GM12864 (cell line): ENCODE measurements at regions not wholly inside any gene's neighbourhood (a gene's known extent, or its start where the extent isn't known, plus 50 kb on each side); places are given as distances from the start of the nearest gene placed in this dataset.

Source experiments
- DNase-seq: peaks from one replicate; pipeline ENCODE4 v3.0.0-alpha.2; 2011; ENCODE audit warnings: low read depth
- H3K4me3 ChIP-seq: 2 replicates; pipeline ENCODE4 v1.5.1; 2011; ENCODE audit warnings: mild to moderate bottlenecking, low read depth, low read length, control low read depth
- TF ChIP-seq, protein P1 (sequence below): IDR thresholded peaks from 2 replicates; pipeline ENCODE4 v1.5.1; 2011; ENCODE audit warnings: low read depth, mild to moderate bottlenecking, moderate library complexity, low read length, control low read depth, inconsistent platforms; ENCODE audit errors: missing control alignments

DNA sequence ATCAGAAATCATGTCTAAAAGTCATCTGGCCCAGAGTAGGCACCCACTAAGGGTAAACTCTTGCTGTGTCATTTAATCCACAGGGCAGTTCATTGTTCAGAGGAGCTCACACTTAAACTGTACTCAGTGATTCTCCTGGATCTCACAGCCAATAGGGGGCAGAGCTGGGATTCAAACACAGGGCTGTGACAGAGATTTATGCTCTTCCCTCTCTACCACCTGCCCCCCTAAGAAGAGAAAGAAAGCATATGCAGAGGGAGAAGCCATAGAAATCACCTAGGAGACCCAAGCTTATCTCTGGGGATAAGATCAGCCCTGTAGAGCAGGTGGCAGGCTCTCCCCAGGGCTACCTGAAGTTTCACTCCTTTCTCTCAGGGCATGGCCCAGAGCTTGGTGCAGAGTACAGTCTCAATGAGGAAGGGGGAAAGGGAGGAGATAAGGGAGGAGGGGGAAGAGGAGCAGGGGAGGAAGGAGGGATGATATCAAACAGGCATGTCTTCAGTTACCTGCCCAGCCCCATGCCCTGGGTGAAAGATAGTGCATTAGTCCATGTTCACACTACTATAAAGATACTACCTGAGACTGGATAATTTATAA is 51.8 kb upstream of the ADPGK start:
- DNase-seq, result no peak
- TF ChIP-seq, protein P1, sequence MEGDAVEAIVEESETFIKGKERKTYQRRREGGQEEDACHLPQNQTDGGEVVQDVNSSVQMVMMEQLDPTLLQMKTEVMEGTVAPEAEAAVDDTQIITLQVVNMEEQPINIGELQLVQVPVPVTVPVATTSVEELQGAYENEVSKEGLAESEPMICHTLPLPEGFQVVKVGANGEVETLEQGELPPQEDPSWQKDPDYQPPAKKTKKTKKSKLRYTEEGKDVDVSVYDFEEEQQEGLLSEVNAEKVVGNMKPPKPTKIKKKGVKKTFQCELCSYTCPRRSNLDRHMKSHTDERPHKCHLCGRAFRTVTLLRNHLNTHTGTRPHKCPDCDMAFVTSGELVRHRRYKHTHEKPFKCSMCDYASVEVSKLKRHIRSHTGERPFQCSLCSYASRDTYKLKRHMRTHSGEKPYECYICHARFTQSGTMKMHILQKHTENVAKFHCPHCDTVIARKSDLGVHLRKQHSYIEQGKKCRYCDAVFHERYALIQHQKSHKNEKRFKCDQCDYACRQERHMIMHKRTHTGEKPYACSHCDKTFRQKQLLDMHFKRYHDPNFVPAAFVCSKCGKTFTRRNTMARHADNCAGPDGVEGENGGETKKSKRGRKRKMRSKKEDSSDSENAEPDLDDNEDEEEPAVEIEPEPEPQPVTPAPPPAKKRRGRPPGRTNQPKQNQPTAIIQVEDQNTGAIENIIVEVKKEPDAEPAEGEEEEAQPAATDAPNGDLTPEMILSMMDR, result peak; percentile 14

DNA sequence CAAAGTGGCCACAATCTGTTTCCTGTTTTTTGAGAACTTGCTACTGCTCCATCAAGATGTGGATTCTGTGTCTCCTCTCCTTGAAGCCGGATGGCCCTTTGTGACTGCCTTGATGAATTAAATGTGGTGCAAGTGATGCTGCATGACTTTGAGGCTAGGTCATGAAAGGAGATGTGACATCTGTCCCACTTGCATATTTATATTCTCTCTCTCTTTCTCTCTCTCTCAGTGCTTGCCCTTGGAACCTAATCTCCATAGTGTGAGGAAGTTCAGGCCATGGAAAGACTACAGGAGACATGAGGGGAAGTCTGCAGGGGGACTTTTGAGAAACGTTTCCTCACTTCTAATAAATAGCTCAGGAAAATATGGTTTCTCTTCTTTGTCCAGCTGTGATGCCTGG is 50.0 kb upstream of the ADPGK start:
- DNase-seq, result no peak
- no peak overlapping the region for H3K4me3 ChIP-seq
- TF ChIP-seq, protein P1, result no peak

More for the DNA sequence above, 51.8 kb upstream of the ADPGK start:
- H3K4me3 ChIP-seq, result no peak overlapping the region
